Neural progenitor cell (in vitro differentiated cells): ENCODE measurements at regions not wholly inside any gene's neighbourhood (a gene's known extent, or its start where the extent isn't known, plus 50 kb on each side); places are given as distances from the start of the nearest gene placed in this dataset.

Experiments used
- DNase-seq: peaks from one replicate; pipeline ENCODE4 v3.0.0-alpha.2; 2016; ENCODE audit warnings: low spot score
- H2AFZ ChIP-seq: fragments of 200-600 bp; sonication (generic); replicated peaks from 2 replicates; pipeline ENCODE4 v1.6.1; 2016; ENCODE audit warnings: antibody characterized with exemption
- H3F3A ChIP-seq: fragments of 200-600 bp; sonication (generic); 2 replicates; pipeline ENCODE4 v1.6.1; 2016; ENCODE audit warnings: antibody characterized with exemption, low read depth
- H3K27ac ChIP-seq: fragments of 200-600 bp; sonication (generic); 2 replicates; pipeline ENCODE4 v1.5.1; 2016; ENCODE audit warnings: mild to moderate bottlenecking
- H3K27me3 ChIP-seq: fragments of 200-600 bp; sonication (generic); 2 replicates; pipeline ENCODE4 v1.6.1; 2016; ENCODE audit warnings: mild to moderate bottlenecking, moderate library complexity
- H3K36me3 ChIP-seq: fragments of 200-600 bp; sonication (generic); 2 replicates; pipeline ENCODE4 v1.5.1; 2016
- H3K4me1 ChIP-seq: fragments of 200-600 bp; sonication (generic); 2 replicates; pipeline ENCODE4 v1.6.1; 2016; ENCODE audit warnings: mixed run types
- H3K4me2 ChIP-seq: fragments of 200-600 bp; sonication (generic); 2 replicates; pipeline ENCODE4 v1.6.1; 2016
- H3K4me3 ChIP-seq: fragments of 200-600 bp; sonication (generic); 2 replicates; pipeline ENCODE4 v1.5.1; 2016
- H3K79me2 ChIP-seq: fragments of 200-600 bp; sonication (generic); 2 replicates; pipeline ENCODE4 v1.6.1; 2016; ENCODE audit warnings: low read depth
- H3K9ac ChIP-seq: fragments of 200-600 bp; sonication (generic); 2 replicates; pipeline ENCODE4 v1.6.1; 2016
- H3K9me3 ChIP-seq: fragments of 200-600 bp; sonication (generic); 2 replicates; pipeline ENCODE4 v1.5.1; 2016; ENCODE audit warnings: low read depth
- H4K20me1 ChIP-seq: fragments of 200-600 bp; sonication (generic); 2 replicates; pipeline ENCODE4 v1.6.1; 2016; ENCODE audit warnings: low read depth
- H3K27ac Mint-ChIP-seq: 3 replicates; pipeline ENCODE4 v1.8.0; 2021; ENCODE audit warnings: mixed read lengths
- H3K27me3 Mint-ChIP-seq: 2 replicates; pipeline ENCODE4 v1.8.0; 2022; ENCODE audit warnings: low read depth, mild to moderate bottlenecking, inconsistent platforms, moderate library complexity, mixed read lengths; ENCODE audit not compliant: insufficient read depth
- H3K36me3 Mint-ChIP-seq: 3 replicates; pipeline ENCODE4 v1.8.0; 2021; ENCODE audit warnings: mixed read lengths
- H3K4me1 Mint-ChIP-seq: 3 replicates; pipeline ENCODE4 v1.8.0; 2021; ENCODE audit warnings: mixed read lengths
- H3K4me3 Mint-ChIP-seq: 3 replicates; pipeline ENCODE4 v1.8.0; 2021; ENCODE audit warnings: mild to moderate bottlenecking, moderate library complexity, mixed read lengths
- H3K9me3 Mint-ChIP-seq: 3 replicates; pipeline ENCODE4 v1.8.0; 2020; ENCODE audit warnings: mixed read lengths
- CTCF ChIP-seq: fragments of 200-600 bp; sonication (generic); IDR thresholded peaks from 2 replicates; pipeline ENCODE4 v1.5.1; 2017; ENCODE audit warnings: antibody characterized with exemption, mild to moderate bottlenecking
- EZH2 ChIP-seq: fragments of 200-600 bp; sonication (generic); IDR thresholded peaks from 2 replicates; pipeline ENCODE4 v1.6.1; 2017; ENCODE audit warnings: antibody characterized with exemption, mild to moderate bottlenecking, moderate library complexity
- EZH2phosphoT487 ChIP-seq: fragments of 200-600 bp; sonication (generic); IDR thresholded peaks from 2 replicates; pipeline ENCODE4 v1.6.1; 2017; ENCODE audit warnings: antibody characterized with exemption

- H3K79me2 ChIP-seq = no peaks in the 10 kb centered on the region
- no peaks in the 10 kb centered on the region for H3K4me1 Mint-ChIP-seq
- no peak for DNase-seq
- no peak overlapping the region for H3K4me2 ChIP-seq
- H3K27ac ChIP-seq = no peak overlapping the region
- TF ChIP-seq CTCF (no peak), EZH2 (no peak), EZH2phosphoT487 (no peak)
- H3K36me3 ChIP-seq = no peaks in the 10 kb centered on the region
- H3K27me3 Mint-ChIP-seq = no peaks in the 10 kb centered on the region
- peaks cover 7% of the 10 kb centered on the region for H3K9me3 Mint-ChIP-seq
- no peaks in the 10 kb centered on the region for H3K27me3 ChIP-seq
- no peak overlapping the region for H3K9ac ChIP-seq
- peaks cover 7% of the 10 kb centered on the region for H3K9me3 ChIP-seq
- no peaks in the 10 kb centered on the region for H3K4me1 ChIP-seq
- H3F3A ChIP-seq = no peaks in the 10 kb centered on the region
- no peak overlapping the region for H3K4me3 Mint-ChIP-seq
- H4K20me1 ChIP-seq = no peaks in the 10 kb centered on the region
- H2AFZ ChIP-seq = no peak overlapping the region
- no peak overlapping the region for H3K4me3 ChIP-seq
- no peak overlapping the region for H3K27ac Mint-ChIP-seq
- no peaks in the 10 kb centered on the region for H3K36me3 Mint-ChIP-seq
Measured at GRCh38 chr12:45601390-45601789, 128.1 kb upstream of the ARID2 start.

GRCh38 chr12:45601888-45602287, 127.6 kb upstream of the ARID2 start:
- Histone ChIP-seq H3K4me3 (no peak overlapping the region), H3K27ac (no peak overlapping the region), H3K9me3 (peaks cover 7% of the 10 kb centered on the region), H3K4me1 (no peaks in the 10 kb centered on the region), H3K36me3 (no peaks in the 10 kb centered on the region), H4K20me1 (no peaks in the 10 kb centered on the region), H3K79me2 (no peaks in the 10 kb centered on the region), H3F3A (no peaks in the 10 kb centered on the region), H2AFZ (no peak overlapping the region), H3K9ac (no peak overlapping the region), H3K4me2 (no peak overlapping the region), H3K27me3 (no peaks in the 10 kb centered on the region)
- TF ChIP-seq EZH2phosphoT487 = no peak
- TF ChIP-seq CTCF = no peak
- TF ChIP-seq EZH2 = no peak
- H3K4me1 Mint-ChIP-seq = no peaks in the 10 kb centered on the region
- DNase-seq = no peak
- H3K4me3 Mint-ChIP-seq = no peak overlapping the region
- no peak overlapping the region for H3K27ac Mint-ChIP-seq
- H3K27me3 Mint-ChIP-seq = no peaks in the 10 kb centered on the region
- peaks cover 7% of the 10 kb centered on the region for H3K9me3 Mint-ChIP-seq
- no peaks in the 10 kb centered on the region for H3K36me3 Mint-ChIP-seq

GRCh38 chr12:45605624-45606023, 123.9 kb upstream of the ARID2 start:
- TF ChIP-seq EZH2 (no peak), CTCF (no peak), EZH2phosphoT487 (no peak)
- Histone ChIP-seq H2AFZ (no peak overlapping the region), H3K36me3 (no peaks in the 10 kb centered on the region), H3K79me2 (no peaks in the 10 kb centered on the region), H3K9ac (no peak overlapping the region), H3K4me2 (no peak overlapping the region), H3K4me1 (no peaks in the 10 kb centered on the region), H3K27ac (no peak overlapping the region), H3F3A (no peaks in the 10 kb centered on the region), H4K20me1 (no peaks in the 10 kb centered on the region), H3K27me3 (no peaks in the 10 kb centered on the region), H3K9me3 (peaks cover 7% of the 10 kb centered on the region), H3K4me3 (no peak overlapping the region)
- Mint-ChIP-seq H3K36me3 (no peaks in the 10 kb centered on the region), H3K9me3 (peaks cover 7% of the 10 kb centered on the region), H3K27ac (no peak overlapping the region), H3K4me3 (no peak overlapping the region), H3K4me1 (no peaks in the 10 kb centered on the region), H3K27me3 (no peaks in the 10 kb centered on the region)
- DNase-seq = no peak

GRCh38 chr12:45611061-45611460, 118.4 kb upstream of the ARID2 start:
- Histone ChIP-seq H3K9me3 (no peaks in the 10 kb centered on the region), H3K9ac (no peak overlapping the region), H3K27ac (no peak overlapping the region), H2AFZ (no peak overlapping the region), H3K4me3 (no peak overlapping the region), H3K79me2 (no peaks in the 10 kb centered on the region), H4K20me1 (no peaks in the 10 kb centered on the region), H3K4me1 (no peaks in the 10 kb centered on the region), H3K36me3 (no peaks in the 10 kb centered on the region), H3K27me3 (no peaks in the 10 kb centered on the region), H3F3A (no peaks in the 10 kb centered on the region), H3K4me2 (no peak overlapping the region)
- Mint-ChIP-seq H3K27me3 (no peaks in the 10 kb centered on the region), H3K27ac (no peak overlapping the region), H3K36me3 (no peaks in the 10 kb centered on the region), H3K4me3 (no peak overlapping the region), H3K4me1 (no peaks in the 10 kb centered on the region), H3K9me3 (no peaks in the 10 kb centered on the region)
- no peak for DNase-seq
- no peak for TF ChIP-seq EZH2
- no peak for TF ChIP-seq EZH2phosphoT487
- TF ChIP-seq CTCF = no peak
